HG03103 (cell line): ENCODE measurements at regions not wholly inside any gene's neighbourhood (a gene's known extent, or its start where the extent isn't known, plus 50 kb on each side); places are given as distances from the start of the nearest gene placed in this dataset.

Experiments
- ATAC-seq: cut with Tn5 transposase; IDR thresholded peaks from one replicate; pipeline ENCODE4 v1.9.1; 2021; ENCODE audit warnings: low read depth; ENCODE audit not compliant: unreplicated experiment

GRCh38 chr10:64265961-64266360 is 744.8 kb downstream of the REEP3 start:
- ATAC-seq = no peak

- ATAC-seq = no peak
Measured at GRCh38 chr10:64271508-64271907, 750.3 kb downstream of the REEP3 start.

GRCh38 chr10:64271983-64272382 is 750.8 kb downstream of the REEP3 start:
- no peak for ATAC-seq

- no peak for ATAC-seq
Measured at GRCh38 chr10:64275001-64275400, 753.8 kb downstream of the REEP3 start.

GRCh38 chr10:64275774-64276173 is 754.6 kb downstream of the REEP3 start:
- peak; percentile 42 for ATAC-seq

GRCh38 chr10:64277536-64277935 is 756.3 kb downstream of the REEP3 start:
- no peak for ATAC-seq

- ATAC-seq = no peak
Measured at GRCh38 chr10:64283621-64284020, 762.4 kb downstream of the REEP3 start.

- ATAC-seq = no peak
Measured at GRCh38 chr10:64286533-64286932, 765.3 kb downstream of the REEP3 start.

GRCh38 chr10:64288404-64288803 is 767.2 kb downstream of the REEP3 start:
- no peak for ATAC-seq

- no peak for ATAC-seq
Measured at GRCh38 chr10:64303566-64303965, 782.4 kb downstream of the REEP3 start.

GRCh38 chr10:64306729-64307327 is 785.6 kb downstream of the REEP3 start:
- no peak for ATAC-seq

GRCh38 chr10:64312876-64313275 is 791.7 kb downstream of the REEP3 start:
- ATAC-seq = no peak

GRCh38 chr10:64313967-64314366 is 792.8 kb downstream of the REEP3 start:
- no peak for ATAC-seq

GRCh38 chr10:64316416-64316815 is 795.2 kb downstream of the REEP3 start:
- ATAC-seq = no peak

- no peak for ATAC-seq
Measured at GRCh38 chr10:64316833-64317232, 795.6 kb downstream of the REEP3 start.

GRCh38 chr10:64320448-64320847 is 799.2 kb downstream of the REEP3 start:
- ATAC-seq = no peak

- no peak for ATAC-seq
Measured at GRCh38 chr10:64329510-64329909, 808.3 kb downstream of the REEP3 start.

- ATAC-seq = no peak
Measured at GRCh38 chr10:64332551-64332950, 811.4 kb downstream of the REEP3 start.

- no peak for ATAC-seq
Measured at GRCh38 chr10:64334084-64334483, 812.9 kb downstream of the REEP3 start.

- no peak for ATAC-seq
Measured at GRCh38 chr10:64344211-64344610, 823.0 kb downstream of the REEP3 start.

GRCh38 chr10:64345856-64346255 is 824.7 kb downstream of the REEP3 start:
- ATAC-seq = no peak

GRCh38 chr10:64346389-64346788 is 825.2 kb downstream of the REEP3 start:
- ATAC-seq = no peak

GRCh38 chr10:64350665-64351064 is 829.5 kb downstream of the REEP3 start:
- ATAC-seq = no peak
